Naive thymus-derived CD8-positive, alpha-beta T cell (primary cell): ENCODE measurements at regions not wholly inside any gene's neighbourhood (a gene's known extent, or its start where the extent isn't known, plus 50 kb on each side); places are given as distances from the start of the nearest gene placed in this dataset.
A peak's percentile ranks its signal among the peaks of the same experiment; 100 is the strongest.

Experiments used
- ATAC-seq, 2 donors: fragments of 150-1000 bp; cut with Tn5 transposase in 1 of 2; sonication (Bioruptor Pico), chemical (Tn5 transposase) in 1 of 2; 1 replicate in 1 of 2; 2 replicates in 1 of 2; pipeline ENCODE4 v1.10.0; 2021; ENCODE audit warnings: mild to moderate bottlenecking in 2 of 2, moderate library complexity in 2 of 2
- POLR2A ChIA-PET: fragments of 350-600 bp; sonication (Branson Sonifier 250); formaldehyde crosslinking; loops from one replicate; lab custom pipeline; 2021; ENCODE audit warnings: antibody characterized with exemption; lab: Charles Lee
- DNase-seq, 10 donors: peaks; one replicate each; pipeline versions ENCODE4 v3.0.0 to v3.0.0-alpha.2; 2020 to 2022
- H3K27ac Mint-ChIP-seq, 10 donors: one replicate each; pipeline ENCODE4 v1.8.0; 2020 to 2022; ENCODE audit warnings: mild to moderate bottlenecking in 10 of 10, mixed read lengths in 10 of 10, moderate library complexity in 4 of 10, inconsistent platforms in 1 of 10
- H3K27me3 Mint-ChIP-seq, 5 donors: one replicate each; pipeline ENCODE4 v1.8.0; 2021 to 2022; ENCODE audit warnings: mixed read lengths in 5 of 5
- H3K36me3 Mint-ChIP-seq, 3 donors: one replicate each; pipeline ENCODE4 v1.8.0; 2020 to 2022; ENCODE audit warnings: mixed read lengths in 3 of 3, mild to moderate bottlenecking in 2 of 3, inconsistent platforms in 1 of 3
- H3K4me1 Mint-ChIP-seq, 4 donors: one replicate each; pipeline ENCODE4 v1.8.0; 2021 to 2022; ENCODE audit warnings: mixed read lengths in 4 of 4
- H3K4me3 Mint-ChIP-seq, 10 donors: one replicate each; pipeline ENCODE4 v1.8.0; 2020 to 2022; ENCODE audit warnings: mild to moderate bottlenecking in 10 of 10, mixed read lengths in 10 of 10, moderate library complexity in 6 of 10, inconsistent platforms in 1 of 10
- H3K9me3 Mint-ChIP-seq, 9 donors: one replicate each; pipeline ENCODE4 v1.8.0; 2020 to 2022; ENCODE audit warnings: mixed read lengths in 9 of 9, mild to moderate bottlenecking in 3 of 9, inconsistent platforms in 1 of 9, moderate library complexity in 1 of 9

DNA sequence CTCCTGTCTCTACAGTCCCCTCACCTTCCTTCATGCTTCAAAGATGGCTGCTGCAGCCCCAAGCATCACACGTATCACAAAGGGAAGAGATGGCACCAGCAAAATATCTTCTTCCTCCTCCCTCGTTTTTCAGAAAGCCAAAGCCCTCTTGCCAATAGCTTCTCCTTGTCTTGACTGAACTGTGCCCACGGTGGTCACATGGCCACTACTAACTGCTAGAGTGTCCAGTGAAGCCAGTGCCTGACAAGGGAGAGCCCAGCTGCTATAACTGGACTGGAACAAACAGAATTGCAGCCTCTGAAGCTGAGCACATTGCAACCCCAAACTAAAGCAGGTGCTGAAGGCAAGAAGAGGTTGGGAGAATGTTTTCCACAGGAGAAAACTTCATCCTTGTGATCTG, 120.8 kb upstream of the RET start:
- POLR2A ChIA-PET: no interaction called here
- peaks cover 0 to 14% (median 8%) of the 10 kb centered on the region in 5 donors for H3K27me3 Mint-ChIP-seq
- peaks cover 0 to 10% (median 3%) of the 10 kb centered on the region in 9 donors for H3K9me3 Mint-ChIP-seq
- no peaks in the 10 kb centered on the region for H3K36me3 Mint-ChIP-seq
- H3K27ac Mint-ChIP-seq: no peak overlapping the region
- no peak overlapping the region for H3K4me3 Mint-ChIP-seq
- no peaks in the 10 kb centered on the region for H3K4me1 Mint-ChIP-seq
- no peak for ATAC-seq
- no peak for DNase-seq

DNA sequence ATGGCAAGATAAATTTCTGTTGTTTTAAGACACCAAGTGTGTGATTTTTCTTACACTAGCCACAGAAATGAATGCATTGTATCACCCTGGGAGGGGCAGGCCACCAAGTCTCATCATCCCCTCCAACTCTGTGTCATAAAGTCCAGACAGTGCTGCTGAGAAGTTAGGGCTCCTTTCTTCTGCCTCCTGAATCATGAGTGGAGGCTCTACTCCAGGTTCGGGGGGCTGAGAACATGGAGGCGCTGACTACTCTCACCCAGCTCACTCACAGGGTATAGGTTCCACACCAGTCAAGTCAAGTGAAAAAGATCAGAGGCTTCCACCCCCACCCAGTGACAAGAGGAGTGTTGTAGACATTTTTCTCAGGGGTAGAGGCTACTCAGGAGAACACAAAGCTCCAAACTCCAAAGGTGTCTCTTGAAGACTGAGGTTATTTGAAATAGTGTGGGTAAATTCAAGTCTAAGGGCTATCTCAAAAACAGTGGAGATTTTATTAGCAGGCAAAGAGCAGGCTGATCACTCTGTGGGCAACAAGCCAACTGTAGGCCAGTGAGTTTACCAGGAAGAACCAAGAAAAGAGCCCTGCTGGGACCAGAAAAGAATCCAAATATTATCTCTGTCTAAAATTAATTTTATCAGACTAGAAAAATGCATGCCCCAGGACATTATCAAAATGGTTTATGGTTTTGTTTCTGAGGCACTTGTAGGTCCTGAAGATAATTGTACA, 118.6 kb upstream of the RET start:
- Mint-ChIP-seq H3K4me1 (no peaks in the 10 kb centered on the region), H3K27ac (peak overlapping the region in 1 of 10 donors; percentile 69), H3K27me3 (peaks cover 0 to 4% (median 0%) of the 10 kb centered on the region in 5 donors), H3K4me3 (no peak overlapping the region), H3K9me3 (peaks cover 0 to 10% (median 3%) of the 10 kb centered on the region in 9 donors), H3K36me3 (no peaks in the 10 kb centered on the region)
- ATAC-seq: no peak
- POLR2A ChIA-PET: no interaction called here
- no peak for DNase-seq

DNA sequence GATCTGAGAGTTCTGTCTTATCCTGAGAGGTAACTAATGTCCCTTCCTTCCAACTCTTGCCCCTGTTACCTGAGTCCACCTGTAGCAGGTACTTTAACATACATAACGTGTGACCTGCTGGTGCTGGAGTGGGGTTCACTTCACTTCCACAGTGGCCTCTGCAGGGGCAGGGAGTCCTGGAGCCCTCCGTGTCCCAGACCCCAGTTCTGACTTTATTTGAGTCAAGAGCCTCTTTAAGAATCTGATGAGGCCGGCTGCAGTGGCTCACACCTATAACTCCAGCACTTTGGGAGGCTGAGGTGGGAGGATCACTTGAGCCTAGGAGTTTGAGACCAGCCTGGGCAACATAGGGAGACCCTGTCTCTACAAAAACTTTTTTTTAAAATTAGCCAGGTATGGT, 117.0 kb upstream of the RET start:
- ATAC-seq (no peak), DNase-seq (no peak)
- H3K4me3 Mint-ChIP-seq: no peak overlapping the region
- H3K36me3 Mint-ChIP-seq: no peaks in the 10 kb centered on the region
- no peak overlapping the region for H3K27ac Mint-ChIP-seq
- peaks cover 0 to 3% (median 0%) of the 10 kb centered on the region in 4 donors for H3K4me1 Mint-ChIP-seq
- peaks cover 0 to 10% (median 3%) of the 10 kb centered on the region in 9 donors for H3K9me3 Mint-ChIP-seq
- POLR2A ChIA-PET: no interaction called here
- no peaks in the 10 kb centered on the region for H3K27me3 Mint-ChIP-seq

DNA sequence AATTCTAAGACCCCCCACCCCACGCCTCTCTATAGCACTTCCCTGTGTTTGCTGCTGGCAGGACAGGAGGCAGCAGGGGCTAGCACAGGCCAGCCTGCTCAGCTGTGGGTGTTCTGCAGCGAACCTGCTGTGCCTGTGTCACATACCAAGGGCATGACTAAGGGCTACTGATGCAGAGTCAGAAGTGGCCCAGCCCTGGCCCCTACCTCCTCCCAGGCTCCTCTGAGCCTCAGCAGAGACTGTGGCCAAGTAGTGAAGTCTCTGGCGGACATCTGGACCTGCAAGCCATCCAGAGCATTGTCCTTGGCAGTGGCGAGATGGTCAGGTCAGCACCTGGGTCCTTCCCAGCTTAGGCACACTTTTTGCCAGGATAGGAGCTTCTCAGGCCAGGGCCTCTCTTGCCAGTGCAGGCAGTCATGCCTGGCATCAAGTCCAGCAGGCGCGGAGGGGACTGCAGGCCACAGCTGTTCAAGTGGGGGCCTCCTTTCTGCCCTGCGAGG, 116.3 kb upstream of the RET start:
- H3K27me3 Mint-ChIP-seq: no peaks in the 10 kb centered on the region
- DNase-seq (no peak), ATAC-seq (no peak)
- POLR2A ChIA-PET: no interaction called here
- H3K4me3 Mint-ChIP-seq: no peak overlapping the region
- no peaks in the 10 kb centered on the region for H3K36me3 Mint-ChIP-seq
- H3K9me3 Mint-ChIP-seq: peaks cover 0 to 10% (median 3%) of the 10 kb centered on the region in 9 donors
- H3K4me1 Mint-ChIP-seq: peaks cover 0 to 3% (median 0%) of the 10 kb centered on the region in 4 donors
- no peak overlapping the region for H3K27ac Mint-ChIP-seq

DNA sequence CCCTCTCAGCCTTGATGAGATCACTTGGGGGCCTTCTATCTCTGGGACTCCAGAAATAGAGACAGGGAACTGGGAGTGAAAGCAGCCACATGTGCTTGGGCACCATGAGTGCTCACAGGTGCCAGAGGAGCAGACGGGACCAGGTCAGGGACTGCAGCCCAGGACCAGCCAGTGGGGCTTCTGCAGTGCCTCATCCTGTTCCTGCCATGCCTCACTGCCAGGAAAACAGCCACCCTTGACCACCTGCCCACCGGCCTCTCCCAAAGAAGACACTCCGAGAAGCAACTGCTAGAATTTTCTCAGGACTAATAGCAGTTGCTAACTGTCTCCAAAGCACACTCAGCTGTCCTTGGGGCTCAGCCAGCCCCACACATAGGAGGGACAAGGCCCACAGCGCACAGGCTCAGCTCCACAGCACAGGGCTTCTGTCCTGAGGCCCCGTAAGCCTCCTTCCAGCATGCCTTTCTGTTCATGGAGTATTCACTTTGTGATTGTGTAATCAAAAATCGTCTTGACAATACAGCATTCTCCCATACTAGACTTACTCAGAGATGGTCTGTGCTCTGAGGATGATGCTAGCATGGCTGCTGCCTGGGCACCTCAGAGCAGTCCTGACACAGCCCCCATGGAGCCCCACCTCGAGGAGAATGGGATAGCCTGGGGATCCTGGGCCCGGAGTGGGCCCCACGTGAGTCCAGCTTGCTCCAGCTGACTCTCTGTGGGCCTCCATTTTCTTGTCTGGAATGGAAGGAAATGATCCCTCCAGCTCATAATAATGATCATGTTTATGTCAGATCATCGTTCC, 115.7 kb upstream of the RET start:
- Mint-ChIP-seq H3K27ac (no peak overlapping the region), H3K4me3 (no peak overlapping the region), H3K27me3 (no peaks in the 10 kb centered on the region), H3K4me1 (peaks cover 0 to 3% (median 0%) of the 10 kb centered on the region in 4 donors), H3K36me3 (no peaks in the 10 kb centered on the region), H3K9me3 (peaks cover 0 to 10% (median 2%) of the 10 kb centered on the region in 9 donors)
- no peak for DNase-seq
- POLR2A ChIA-PET: no interaction called here
- no peak for ATAC-seq

DNA sequence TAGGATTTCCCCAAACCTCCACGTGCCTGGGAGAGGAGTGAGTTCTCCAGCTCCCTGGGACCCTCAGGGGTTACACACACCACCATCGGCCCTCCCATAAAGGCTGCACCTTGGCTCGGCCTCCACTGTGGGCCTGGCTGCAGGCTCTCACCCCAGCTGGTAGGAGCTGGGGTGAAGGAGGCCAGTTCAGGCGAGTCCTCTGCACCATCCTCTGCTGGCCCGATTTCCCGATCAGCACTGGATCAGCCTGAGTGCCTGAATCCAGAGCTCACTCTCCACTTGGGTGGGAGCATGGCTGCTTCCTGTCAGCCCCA, 115.1 kb upstream of the RET start:
- H3K27ac Mint-ChIP-seq: no peak overlapping the region
- ATAC-seq (no peak), DNase-seq (no peak)
- POLR2A ChIA-PET: no interaction called here
- H3K4me1 Mint-ChIP-seq: peaks cover 0 to 3% (median 0%) of the 10 kb centered on the region in 4 donors
- H3K9me3 Mint-ChIP-seq: peaks cover 0 to 8% (median 0%) of the 10 kb centered on the region in 9 donors
- no peak overlapping the region for H3K4me3 Mint-ChIP-seq
- H3K27me3 Mint-ChIP-seq: no peaks in the 10 kb centered on the region
- no peaks in the 10 kb centered on the region for H3K36me3 Mint-ChIP-seq

DNA sequence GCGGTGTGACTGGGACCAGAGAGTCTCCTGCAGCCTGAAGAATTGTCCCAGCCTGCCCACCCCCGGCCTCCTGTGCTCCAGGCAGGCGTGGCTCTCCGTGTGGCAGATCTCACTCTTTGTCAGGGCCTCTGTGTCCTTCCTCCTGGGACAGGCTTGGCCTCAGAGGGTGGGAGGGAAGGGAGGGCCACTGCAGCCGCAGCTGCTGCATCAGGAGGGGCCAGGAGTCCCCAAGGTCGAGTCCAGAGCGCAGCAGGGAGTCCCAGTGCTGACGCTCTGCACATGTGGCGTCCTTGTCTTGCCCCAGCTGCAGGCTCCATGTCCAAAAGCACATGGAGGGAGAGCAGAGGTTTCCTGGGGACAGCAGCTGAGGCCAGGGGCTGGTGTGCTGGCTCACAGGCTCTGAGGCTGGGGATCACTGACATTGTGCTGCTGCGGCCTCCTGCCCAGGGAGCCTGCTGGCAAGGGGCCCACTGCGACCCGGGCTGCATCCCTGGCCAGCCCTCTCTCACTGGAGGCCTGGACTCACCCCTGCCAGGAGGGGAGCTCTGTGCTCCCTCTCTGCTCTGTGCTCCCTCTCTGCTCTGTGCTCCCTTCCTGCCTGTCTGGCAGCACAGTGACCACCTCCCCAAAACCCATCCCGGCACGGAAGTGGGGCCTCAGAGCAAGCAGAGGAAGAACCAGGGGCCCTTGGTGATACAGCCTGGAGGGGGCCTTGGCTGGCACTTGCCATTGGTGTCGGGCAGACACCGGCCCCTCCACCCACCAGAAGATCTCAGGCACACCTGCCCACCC, 114.6 kb upstream of the RET start:
- peaks cover 0 to 3% (median 0%) of the 10 kb centered on the region in 4 donors for H3K4me1 Mint-ChIP-seq
- POLR2A ChIA-PET: no interaction called here
- no peak overlapping the region for H3K4me3 Mint-ChIP-seq
- no peak for ATAC-seq
- DNase-seq: no peak
- H3K9me3 Mint-ChIP-seq: peaks cover 0 to 2% (median 0%) of the 10 kb centered on the region in 9 donors
- no peak overlapping the region for H3K27ac Mint-ChIP-seq
- H3K36me3 Mint-ChIP-seq: no peaks in the 10 kb centered on the region
- no peaks in the 10 kb centered on the region for H3K27me3 Mint-ChIP-seq

DNA sequence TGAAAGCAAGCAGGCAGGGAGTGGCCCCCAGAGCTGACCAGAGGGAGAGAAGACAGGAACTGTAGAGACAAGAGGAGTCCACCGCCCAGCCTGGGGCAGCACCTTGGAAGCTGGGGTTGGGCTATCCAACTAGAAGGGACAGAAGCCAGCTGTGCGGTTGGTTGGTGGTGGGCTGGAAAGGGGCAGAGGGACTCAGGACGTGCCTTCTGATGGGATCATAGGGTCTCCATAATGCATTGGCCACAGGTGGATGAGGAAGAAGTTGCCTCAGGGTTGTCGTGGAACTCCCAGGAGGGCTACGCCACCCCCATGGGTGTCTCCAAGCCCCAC, 114.0 kb upstream of the RET start:
- peaks cover 0 to 3% (median 0%) of the 10 kb centered on the region in 4 donors for H3K4me1 Mint-ChIP-seq
- no peaks in the 10 kb centered on the region for H3K36me3 Mint-ChIP-seq
- no peak for ATAC-seq
- no peaks in the 10 kb centered on the region for H3K9me3 Mint-ChIP-seq
- H3K27me3 Mint-ChIP-seq: peaks cover 0 to 2% (median 0%) of the 10 kb centered on the region in 5 donors
- POLR2A ChIA-PET: no interaction called here
- H3K4me3 Mint-ChIP-seq: no peak overlapping the region
- no peak overlapping the region for H3K27ac Mint-ChIP-seq
- no peak for DNase-seq

DNA sequence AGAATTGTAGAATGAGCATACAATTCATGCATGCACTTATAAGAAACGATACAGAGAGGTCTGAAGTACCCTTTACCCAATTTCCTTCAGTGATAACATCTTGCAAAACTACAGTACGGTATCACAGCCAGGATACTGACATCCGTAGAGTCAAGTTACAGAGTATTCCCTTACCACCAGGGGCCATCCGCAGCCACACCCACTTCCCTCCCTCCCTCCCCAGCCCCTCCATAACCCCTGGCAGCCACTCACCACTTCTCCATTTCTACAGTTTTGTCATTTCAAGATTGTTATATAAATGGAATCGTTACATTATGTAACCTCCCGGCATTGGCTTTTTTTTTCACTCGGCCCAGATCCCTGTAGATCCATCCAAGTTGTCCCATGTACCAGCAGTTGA, 113.6 kb upstream of the RET start:
- DNase-seq: no peak
- H3K4me3 Mint-ChIP-seq: no peak overlapping the region
- POLR2A ChIA-PET: no interaction called here
- H3K36me3 Mint-ChIP-seq: no peaks in the 10 kb centered on the region
- H3K9me3 Mint-ChIP-seq: no peaks in the 10 kb centered on the region
- no peak overlapping the region for H3K27ac Mint-ChIP-seq
- H3K27me3 Mint-ChIP-seq: peaks cover 0 to 3% (median 0%) of the 10 kb centered on the region in 5 donors
- H3K4me1 Mint-ChIP-seq: peaks cover 0 to 3% (median 0%) of the 10 kb centered on the region in 4 donors
- no peak for ATAC-seq

DNA sequence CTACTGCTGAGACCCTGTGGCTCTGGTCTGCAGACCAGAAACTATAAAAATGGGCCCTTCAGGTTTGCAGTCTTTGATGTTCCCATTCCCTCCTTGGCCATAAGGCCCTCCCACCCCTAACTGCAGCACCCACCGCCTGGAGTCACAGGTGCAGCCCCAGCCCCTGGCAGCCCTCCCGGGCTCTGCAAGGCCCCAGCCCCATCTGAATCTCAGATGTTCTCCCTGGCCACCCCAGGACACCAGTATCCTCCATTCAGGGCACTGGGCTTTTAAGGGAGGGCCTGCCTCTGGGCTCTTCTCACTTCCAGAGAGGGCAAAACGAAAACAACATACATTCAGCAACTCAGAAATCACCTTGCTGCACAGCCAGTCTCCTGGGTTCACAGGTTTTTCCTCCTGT, 107.7 kb upstream of the RET start:
- no peaks in the 10 kb centered on the region for H3K4me1 Mint-ChIP-seq
- DNase-seq (no peak), ATAC-seq (no peak)
- no peaks in the 10 kb centered on the region for H3K9me3 Mint-ChIP-seq
- no peaks in the 10 kb centered on the region for H3K36me3 Mint-ChIP-seq
- POLR2A ChIA-PET: no interaction called here
- peaks cover 0 to 3% (median 0%) of the 10 kb centered on the region in 5 donors for H3K27me3 Mint-ChIP-seq
- no peak overlapping the region for H3K4me3 Mint-ChIP-seq
- no peak overlapping the region for H3K27ac Mint-ChIP-seq

DNA sequence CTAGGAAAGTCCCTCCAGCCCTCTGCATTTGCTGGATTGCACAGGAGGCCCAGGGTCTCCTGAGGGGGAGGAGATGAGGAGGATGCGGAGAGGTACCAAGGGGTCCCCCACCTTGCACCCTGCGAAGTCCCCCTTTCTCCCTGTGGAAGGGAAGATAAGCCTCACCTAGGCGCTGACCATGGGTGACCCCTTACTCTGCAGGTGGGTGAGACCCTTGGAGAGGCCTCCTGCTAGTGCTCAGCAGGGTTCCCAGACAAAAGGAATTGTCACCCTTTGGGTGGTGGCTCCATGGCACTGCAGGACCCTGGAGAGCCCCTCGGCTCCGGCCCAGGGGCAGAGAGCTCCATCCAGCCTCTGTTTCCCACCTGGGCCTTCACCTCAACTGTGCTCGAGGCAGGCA, 107.0 kb upstream of the RET start:
- DNase-seq (peak in 1 of 10 donors; percentile 52), ATAC-seq (no peak)
- H3K27me3 Mint-ChIP-seq: peaks cover 0 to 3% (median 0%) of the 10 kb centered on the region in 5 donors
- no peak overlapping the region for H3K4me3 Mint-ChIP-seq
- POLR2A ChIA-PET: no interaction called here
- no peaks in the 10 kb centered on the region for H3K36me3 Mint-ChIP-seq
- no peaks in the 10 kb centered on the region for H3K4me1 Mint-ChIP-seq
- no peak overlapping the region for H3K27ac Mint-ChIP-seq
- no peaks in the 10 kb centered on the region for H3K9me3 Mint-ChIP-seq

DNA sequence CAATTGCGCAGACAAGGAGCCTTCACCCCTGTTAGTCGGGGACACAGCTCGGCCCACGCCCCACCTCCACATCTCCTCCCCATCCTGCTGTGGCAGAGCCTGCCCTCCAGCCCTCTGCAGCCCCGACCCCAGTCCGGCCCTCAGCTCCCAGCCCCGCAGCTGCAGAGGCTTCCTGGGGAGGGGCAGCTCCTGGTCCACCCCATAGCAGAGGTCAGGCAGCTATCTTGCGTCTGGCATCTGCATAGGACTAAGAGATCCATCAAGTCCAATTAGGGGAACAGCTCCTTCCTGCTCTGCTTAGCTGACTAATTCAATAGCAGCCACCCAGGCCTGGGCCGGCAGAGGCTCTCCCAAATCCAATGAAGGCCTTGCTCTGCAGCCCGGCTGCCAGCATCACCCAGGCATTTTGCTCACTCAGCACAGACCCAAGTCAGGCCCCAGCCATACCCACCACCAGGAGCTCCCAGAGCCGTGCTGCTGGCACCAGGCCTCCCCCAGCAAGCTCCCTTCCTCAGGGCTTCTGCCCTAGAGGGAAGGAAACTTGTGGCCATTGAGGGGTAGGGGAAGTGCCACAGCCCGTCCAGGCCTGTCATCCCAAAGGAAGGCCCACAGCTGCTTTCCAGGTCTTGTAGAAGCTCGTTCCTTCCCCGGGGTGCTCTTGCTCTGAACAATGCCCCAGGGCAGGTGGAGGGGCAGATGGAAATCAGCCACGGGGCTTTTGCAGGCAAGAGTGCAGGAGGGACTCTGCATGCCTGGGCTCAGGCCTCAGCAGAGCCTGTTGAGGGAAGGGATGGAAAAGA, 106.2 kb upstream of the RET start:
- Mint-ChIP-seq H3K36me3 (no peaks in the 10 kb centered on the region), H3K9me3 (no peaks in the 10 kb centered on the region), H3K4me1 (no peaks in the 10 kb centered on the region), H3K4me3 (no peak overlapping the region), H3K27me3 (peaks cover 0 to 3% (median 0%) of the 10 kb centered on the region in 5 donors), H3K27ac (no peak overlapping the region)
- POLR2A ChIA-PET: no interaction called here
- DNase-seq: no peak
- no peak for ATAC-seq
